SK-N-SH treated with all-trans-retinoic acid at 6 μM for 48 hours (cell line): ENCODE measurements at regions not wholly inside any gene's neighbourhood (a gene's known extent, or its start where the extent isn't known, plus 50 kb on each side); places are given as distances from the start of the nearest gene placed in this dataset.

Source experiments
- ARNTL ChIP-seq: fragments of 450-650 bp; formaldehyde crosslinking; IDR thresholded peaks from 2 replicates; pipeline ENCODE4 v1.5.0; 2020; ENCODE audit warnings: low read depth, mild to moderate bottlenecking, moderate library complexity, borderline replicate concordance
- ESRRG ChIP-seq: fragments of 250-450 bp; sonication (Bioruptor Pico); IDR thresholded peaks from 2 replicates; pipeline ENCODE4 v1.6.1; 2021; ENCODE audit warnings: mild to moderate bottlenecking
- GLIS3 ChIP-seq: fragments of 250-450 bp; sonication (Bioruptor Pico); IDR thresholded peaks from 2 replicates; pipeline ENCODE4 v1.5.0; 2020; ENCODE audit warnings: mild to moderate bottlenecking, moderate library complexity
- PATZ1 ChIP-seq: fragments of 250-450 bp; sonication (Bioruptor Pico); IDR thresholded peaks from 2 replicates; pipeline ENCODE4 v1.8.0; 2020; ENCODE audit warnings: mild to moderate bottlenecking, moderate library complexity, borderline replicate concordance
- SNAI2 ChIP-seq: fragments of 250-450 bp; sonication (Bioruptor Pico); IDR thresholded peaks from 2 replicates; pipeline ENCODE4 v1.5.0; 2020; ENCODE audit warnings: mild to moderate bottlenecking, moderate library complexity
- TCF4 ChIP-seq: fragments of 250-450 bp; sonication (Bioruptor Pico); IDR thresholded peaks from 2 replicates; pipeline ENCODE4 v1.8.0; 2021; ENCODE audit warnings: mild to moderate bottlenecking, moderate library complexity, borderline replicate concordance
- TOX ChIP-seq: fragments of 250-450 bp; sonication (Bioruptor Pico); IDR thresholded peaks from 2 replicates; pipeline ENCODE4 v1.8.0; 2021; ENCODE audit warnings: mild to moderate bottlenecking, moderate library complexity, borderline replicate concordance
- TSHZ2 ChIP-seq: fragments of 250-450 bp; sonication (Bioruptor Pico); IDR thresholded peaks from 2 replicates; pipeline ENCODE4 v1.5.0; 2020; ENCODE audit warnings: mild to moderate bottlenecking, moderate library complexity
- ZFP3 ChIP-seq: fragments of 250-450 bp; sonication (Bioruptor Pico); IDR thresholded peaks from 2 replicates; pipeline ENCODE4 v1.5.0; 2020; ENCODE audit warnings: mild to moderate bottlenecking, moderate library complexity
- ZFP30 ChIP-seq: fragments of 450-650 bp; formaldehyde crosslinking; IDR thresholded peaks from 2 replicates; pipeline ENCODE4 v1.5.0; 2022; ENCODE audit warnings: mild to moderate bottlenecking, moderate library complexity
- TF ChIP-seq, protein P1 (sequence below): fragments of 250-450 bp; sonication (Bioruptor Pico); IDR thresholded peaks from 2 replicates; pipeline ENCODE4 v1.5.1; 2021; ENCODE audit warnings: mild to moderate bottlenecking, moderate library complexity
- TF ChIP-seq, protein P2 (sequence below): fragments of 250-450 bp; sonication (Bioruptor Pico); IDR thresholded peaks from 2 replicates; pipeline ENCODE4 v1.8.0; 2021; ENCODE audit warnings: low read depth, mild to moderate bottlenecking, moderate library complexity, borderline replicate concordance

- no peak for TF ChIP-seq TOX (CRISPR knock-in tag)
- TF ChIP-seq, protein P1, sequence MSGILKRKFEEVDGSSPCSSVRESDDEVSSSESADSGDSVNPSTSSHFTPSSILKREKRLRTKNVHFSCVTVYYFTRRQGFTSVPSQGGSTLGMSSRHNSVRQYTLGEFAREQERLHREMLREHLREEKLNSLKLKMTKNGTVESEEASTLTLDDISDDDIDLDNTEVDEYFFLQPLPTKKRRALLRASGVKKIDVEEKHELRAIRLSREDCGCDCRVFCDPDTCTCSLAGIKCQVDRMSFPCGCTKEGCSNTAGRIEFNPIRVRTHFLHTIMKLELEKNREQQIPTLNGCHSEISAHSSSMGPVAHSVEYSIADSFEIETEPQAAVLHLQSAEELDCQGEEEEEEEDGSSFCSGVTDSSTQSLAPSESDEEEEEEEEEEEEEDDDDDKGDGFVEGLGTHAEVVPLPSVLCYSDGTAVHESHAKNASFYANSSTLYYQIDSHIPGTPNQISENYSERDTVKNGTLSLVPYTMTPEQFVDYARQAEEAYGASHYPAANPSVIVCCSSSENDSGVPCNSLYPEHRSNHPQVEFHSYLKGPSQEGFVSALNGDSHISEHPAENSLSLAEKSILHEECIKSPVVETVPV: no peak
- no peak for TF ChIP-seq PATZ1 (CRISPR knock-in tag)
- no peak for TF ChIP-seq ARNTL
- no peak for TF ChIP-seq ZFP3 (CRISPR knock-in tag)
- TF ChIP-seq GLIS3 (CRISPR knock-in tag): no peak
- TF ChIP-seq TCF4 (CRISPR knock-in tag): no peak
- TF ChIP-seq SNAI2 (CRISPR knock-in tag): no peak
- TF ChIP-seq, protein P2, sequence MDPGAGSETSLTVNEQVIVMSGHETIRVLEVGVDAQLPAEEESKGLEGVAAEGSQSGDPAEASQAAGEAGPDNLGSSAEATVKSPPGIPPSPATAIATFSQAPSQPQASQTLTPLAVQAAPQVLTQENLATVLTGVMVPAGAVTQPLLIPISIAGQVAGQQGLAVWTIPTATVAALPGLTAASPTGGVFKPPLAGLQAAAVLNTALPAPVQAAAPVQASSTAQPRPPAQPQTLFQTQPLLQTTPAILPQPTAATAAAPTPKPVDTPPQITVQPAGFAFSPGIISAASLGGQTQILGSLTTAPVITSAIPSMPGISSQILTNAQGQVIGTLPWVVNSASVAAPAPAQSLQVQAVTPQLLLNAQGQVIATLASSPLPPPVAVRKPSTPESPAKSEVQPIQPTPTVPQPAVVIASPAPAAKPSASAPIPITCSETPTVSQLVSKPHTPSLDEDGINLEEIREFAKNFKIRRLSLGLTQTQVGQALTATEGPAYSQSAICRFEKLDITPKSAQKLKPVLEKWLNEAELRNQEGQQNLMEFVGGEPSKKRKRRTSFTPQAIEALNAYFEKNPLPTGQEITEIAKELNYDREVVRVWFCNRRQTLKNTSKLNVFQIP (CRISPR knock-in tag): no peak
- TF ChIP-seq ZFP30 (CRISPR knock-in tag): no peak
- TF ChIP-seq ESRRG: no peak
- TF ChIP-seq TSHZ2 (CRISPR knock-in tag): no peak
Measured at GRCh38 chr4:64889906-64890610, 480.8 kb upstream of the TECRL start.
